ENCODE measurements at regions not wholly inside any gene's neighbourhood (a gene's known extent, or its start where the extent isn't known, plus 50 kb on each side); places are given as distances from the start of the nearest gene placed in this dataset.

GRCh38 chr19:30245401-30246039, 126.7 kb upstream of the ZNF536 start:
- TF ChIP-seq POLR2A (IDR thresholded peaks at IDR 0.05) (no peak), POLR2AphosphoS5 (IDR thresholded peaks at IDR 0.05) (no peak), CTCF (IDR thresholded peaks at IDR 0.05) (no peak)

All from gastroesophageal sphincter (tissue), 3 donors.